Thyroid gland (tissue), 4 donors: ENCODE measurements at regions not wholly inside any gene's neighbourhood (a gene's known extent, or its start where the extent isn't known, plus 50 kb on each side); places are given as distances from the start of the nearest gene placed in this dataset.

Experiments used
- CTCF ChIP-seq, 6 experiments: fragments of 200-600 bp in 3 of 6; fragments of 450-650 bp in 3 of 6; sonication (generic) in 3 of 6; IDR thresholded peaks; one replicate each; pipeline ENCODE4 v1.5.1; 2016 to 2019; ENCODE audit warnings: antibody characterized with exemption in 6 of 6, mild to moderate bottlenecking in 2 of 6, inconsistent platforms in 1 of 6, moderate library complexity in 1 of 6
- POLR2A ChIP-seq, 2 donors: fragments of 450-650 bp; IDR thresholded peaks; one replicate each; pipeline ENCODE4 v1.6.1; 2017; ENCODE audit warnings: antibody characterized with exemption in 2 of 2, mild to moderate bottlenecking in 2 of 2, moderate library complexity in 1 of 2

GRCh38 chr6:96458771-96459170 lies 62.8 kb upstream of the UFL1 start:
- no peak for TF ChIP-seq POLR2A (IDR thresholded peaks at IDR 0.05)
- TF ChIP-seq CTCF (IDR thresholded peaks at IDR 0.05) = no peak
